22Rv1 (cell line): ENCODE measurements at regions not wholly inside any gene's neighbourhood (a gene's known extent, or its start where the extent isn't known, plus 50 kb on each side); places are given as distances from the start of the nearest gene placed in this dataset.
"Not testable (repeated sequence)": the region's sequence is repeated elsewhere in the genome, so short reads cannot be mapped to it uniquely, and the experiment has no call there.

Source experiments
- H3K27ac ChIP-seq: fragments of 450-650 bp; 2 replicates; pipeline ENCODE4 v1.5.1; 2017
- CTCF ChIP-seq: fragments of 450-650 bp; IDR thresholded peaks from 2 replicates; pipeline ENCODE4 v1.5.1; 2017; ENCODE audit warnings: mild to moderate bottlenecking
- ZFX ChIP-seq: fragments of 450-650 bp; IDR thresholded peaks from 2 replicates; pipeline ENCODE4 v1.6.1; 2017; ENCODE audit warnings: antibody characterized with exemption, borderline replicate concordance

- no peak for TF ChIP-seq ZFX
- TF ChIP-seq CTCF, result no peak
- no peak overlapping the region for H3K27ac ChIP-seq
Observed at GRCh38 chr7:16260236-16260728, 161.1 kb downstream of the CRPPA start.

- not testable (repeated sequence) for H3K27ac ChIP-seq
Observed at GRCh38 chr7:16256419-16256818, 164.9 kb downstream of the CRPPA start.

- H3K27ac ChIP-seq, result not testable (repeated sequence)
Observed at GRCh38 chr7:16255952-16256351, 165.4 kb downstream of the CRPPA start.

GRCh38 chr7:16250655-16251054 is 170.7 kb downstream of the CRPPA start:
- H3K27ac ChIP-seq, result not testable (repeated sequence)

- not testable (repeated sequence) for H3K27ac ChIP-seq
Observed at GRCh38 chr7:16249204-16249603, 172.1 kb downstream of the CRPPA start.

GRCh38 chr7:16248556-16248955 is 172.8 kb downstream of the CRPPA start:
- H3K27ac ChIP-seq, result not testable (repeated sequence)

GRCh38 chr7:16244469-16244868 is 176.9 kb downstream of the CRPPA start:
- no peak overlapping the region for H3K27ac ChIP-seq
- TF ChIP-seq CTCF (no peak), ZFX (no peak)

- no peak for TF ChIP-seq CTCF
- TF ChIP-seq ZFX, result no peak
- no peak overlapping the region for H3K27ac ChIP-seq
Observed at GRCh38 chr7:16242920-16243319, 178.4 kb downstream of the CRPPA start.

GRCh38 chr7:16241017-16241416 is 180.3 kb downstream of the CRPPA start:
- no peak for TF ChIP-seq ZFX
- H3K27ac ChIP-seq, result no peak overlapping the region

- no peak overlapping the region for H3K27ac ChIP-seq
- no peak for TF ChIP-seq CTCF
- no peak for TF ChIP-seq ZFX
Observed at GRCh38 chr7:16236381-16236780, 185.0 kb downstream of the CRPPA start.

- H3K27ac ChIP-seq, result no peak overlapping the region
- TF ChIP-seq CTCF (no peak), ZFX (no peak)
Observed at GRCh38 chr7:16235147-16236114, 185.9 kb downstream of the CRPPA start.
